ENCODE measurements at regions not wholly inside any gene's neighbourhood (a gene's known extent, or its start where the extent isn't known, plus 50 kb on each side); places are given as distances from the start of the nearest gene placed in this dataset.

GRCh38 chr11:113562576-113562975 lies 87.4 kb upstream of the DRD2 start:
- TF ChIP-seq, protein P1, sequence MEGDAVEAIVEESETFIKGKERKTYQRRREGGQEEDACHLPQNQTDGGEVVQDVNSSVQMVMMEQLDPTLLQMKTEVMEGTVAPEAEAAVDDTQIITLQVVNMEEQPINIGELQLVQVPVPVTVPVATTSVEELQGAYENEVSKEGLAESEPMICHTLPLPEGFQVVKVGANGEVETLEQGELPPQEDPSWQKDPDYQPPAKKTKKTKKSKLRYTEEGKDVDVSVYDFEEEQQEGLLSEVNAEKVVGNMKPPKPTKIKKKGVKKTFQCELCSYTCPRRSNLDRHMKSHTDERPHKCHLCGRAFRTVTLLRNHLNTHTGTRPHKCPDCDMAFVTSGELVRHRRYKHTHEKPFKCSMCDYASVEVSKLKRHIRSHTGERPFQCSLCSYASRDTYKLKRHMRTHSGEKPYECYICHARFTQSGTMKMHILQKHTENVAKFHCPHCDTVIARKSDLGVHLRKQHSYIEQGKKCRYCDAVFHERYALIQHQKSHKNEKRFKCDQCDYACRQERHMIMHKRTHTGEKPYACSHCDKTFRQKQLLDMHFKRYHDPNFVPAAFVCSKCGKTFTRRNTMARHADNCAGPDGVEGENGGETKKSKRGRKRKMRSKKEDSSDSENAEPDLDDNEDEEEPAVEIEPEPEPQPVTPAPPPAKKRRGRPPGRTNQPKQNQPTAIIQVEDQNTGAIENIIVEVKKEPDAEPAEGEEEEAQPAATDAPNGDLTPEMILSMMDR (IDR thresholded peaks at IDR 0.05; ENCODE audit: low read depth, low read length), result no peak
- no peak for TF ChIP-seq EZH2phosphoT487 (IDR thresholded peaks at IDR 0.05; ENCODE audit: low read depth)
